GM23338 (cell line): ENCODE measurements at regions not wholly inside any gene's neighbourhood (a gene's known extent, or its start where the extent isn't known, plus 50 kb on each side); places are given as distances from the start of the nearest gene placed in this dataset.

Source experiments
- ATAC-seq: fragments of 200-7000 bp; cut with Tn5 transposase; 3 replicates; pipeline ENCODE4 v1.9.1; 2020
- DNase-seq: peaks from one replicate; pipeline ENCODE4 v3.0.0-alpha.2; 2015; ENCODE audit warnings: low spot score
- H2AFZ ChIP-seq: fragments of 200-600 bp; sonication (generic); 2 replicates; pipeline ENCODE4 v1.8.0; 2016; ENCODE audit warnings: antibody characterized with exemption, mild to moderate bottlenecking, moderate library complexity
- H3F3A ChIP-seq: fragments of 200-600 bp; sonication (generic); replicated peaks from 2 replicates; pipeline ENCODE4 v1.8.0; 2017; ENCODE audit warnings: antibody characterized with exemption, mixed run types, low read depth
- H3K27ac ChIP-seq: fragments of 200-600 bp; sonication (generic); 2 replicates; pipeline ENCODE4 v1.6.1; 2016; ENCODE audit warnings: low read depth
- H3K27me3 ChIP-seq: fragments of 200-600 bp; sonication (generic); 2 replicates; pipeline ENCODE4 v1.8.0; 2016; ENCODE audit warnings: mild to moderate bottlenecking, mixed run types, moderate library complexity; ENCODE audit not compliant: insufficient read depth
- H3K36me3 ChIP-seq: fragments of 200-600 bp; sonication (generic); 2 replicates; pipeline ENCODE4 v1.8.0; 2016; ENCODE audit warnings: mild to moderate bottlenecking; ENCODE audit not compliant: insufficient read depth
- H3K4me1 ChIP-seq: fragments of 200-600 bp; sonication (generic); 2 replicates; pipeline ENCODE4 v1.8.0; 2016; ENCODE audit warnings: mild to moderate bottlenecking, moderate library complexity; ENCODE audit not compliant: insufficient read depth
- H3K4me2 ChIP-seq: fragments of 200-600 bp; sonication (generic); 2 replicates; pipeline ENCODE4 v1.7.1; 2017; ENCODE audit warnings: mixed run types
- H3K4me3 ChIP-seq: fragments of 200-600 bp; sonication (generic); 2 replicates; pipeline ENCODE4 v1.6.1; 2016; ENCODE audit warnings: mixed run types
- H3K79me2 ChIP-seq: fragments of 200-600 bp; sonication (generic); replicated peaks from 2 replicates; pipeline ENCODE4 v1.8.0; 2017; ENCODE audit warnings: mild to moderate bottlenecking; ENCODE audit not compliant: insufficient read depth
- H3K9me2 ChIP-seq: fragments of 200-600 bp; sonication (generic); 2 replicates; pipeline ENCODE4 v1.8.0; 2017; ENCODE audit not compliant: insufficient read depth
- H4K20me1 ChIP-seq: fragments of 200-600 bp; sonication (generic); replicated peaks from 2 replicates; pipeline ENCODE4 v1.8.0; 2017; ENCODE audit warnings: mild to moderate bottlenecking; ENCODE audit not compliant: insufficient read depth
- H3K27ac Mint-ChIP-seq: 2 replicates; pipeline ENCODE4 v1.8.0; 2020; ENCODE audit warnings: inconsistent platforms, mild to moderate bottlenecking, moderate library complexity, mixed read lengths
- H3K27me3 Mint-ChIP-seq: 3 replicates; pipeline ENCODE4 v1.8.0; 2022; ENCODE audit warnings: low read depth, mild to moderate bottlenecking, moderate library complexity, mixed read lengths, inconsistent platforms; ENCODE audit not compliant: insufficient read depth, poor library complexity
- H3K36me3 Mint-ChIP-seq: 3 replicates; pipeline ENCODE4 v1.8.0; 2021; ENCODE audit warnings: low read depth, mild to moderate bottlenecking, inconsistent platforms, moderate library complexity, mixed read lengths
- H3K4me1 Mint-ChIP-seq: 3 replicates; pipeline ENCODE4 v1.8.0; 2020; ENCODE audit warnings: mild to moderate bottlenecking, inconsistent platforms, mixed read lengths
- H3K4me3 Mint-ChIP-seq: 3 replicates; pipeline ENCODE4 v1.8.0; 2021; ENCODE audit warnings: moderate library complexity, mild to moderate bottlenecking, inconsistent platforms, mixed read lengths
- H3K9me3 Mint-ChIP-seq: 3 replicates; pipeline ENCODE4 v1.8.0; 2020; ENCODE audit warnings: moderate library complexity, mild to moderate bottlenecking, inconsistent platforms, mixed read lengths
- CTCF ChIP-seq, 2 experiments: fragments of 200-600 bp in 1 of 2; sonication (generic) in 1 of 2; conservative IDR thresholded peaks; 2 replicates each; pipeline versions ENCODE4 v1.5.1 to v1.6.1; 2016 to 2017; ENCODE audit warnings: antibody characterized with exemption in 2 of 2, low read depth in 2 of 2, mild to moderate bottlenecking in 2 of 2, moderate library complexity in 1 of 2
- ETS1 ChIP-seq: IDR thresholded peaks from 2 replicates; pipeline ENCODE4 v1.6.1; 2016; ENCODE audit warnings: antibody characterized with exemption
- EZH2 ChIP-seq: fragments of 200-600 bp; sonication (generic); IDR thresholded peaks from one replicate; pipeline ENCODE4 v1.8.0; 2017; ENCODE audit warnings: antibody characterized with exemption, mild to moderate bottlenecking, low read depth; ENCODE audit not compliant: unreplicated experiment
- EZH2phosphoT487 ChIP-seq: fragments of 200-600 bp; sonication (generic); IDR thresholded peaks from one replicate; pipeline ENCODE4 v1.8.1; 2018; ENCODE audit warnings: antibody characterized with exemption; ENCODE audit not compliant: unreplicated experiment
- JUNB ChIP-seq: IDR thresholded peaks from one replicate; pipeline ENCODE4 v1.6.1; 2016; ENCODE audit warnings: antibody characterized with exemption; ENCODE audit not compliant: unreplicated experiment
- NANOG ChIP-seq: IDR thresholded peaks from 2 replicates; pipeline ENCODE4 v1.6.1; 2016; ENCODE audit warnings: antibody characterized with exemption, borderline replicate concordance
- POLR2AphosphoS5 ChIP-seq: IDR thresholded peaks from 2 replicates; pipeline ENCODE4 v1.6.1; 2016; ENCODE audit warnings: antibody characterized with exemption, low read depth
- REST ChIP-seq: IDR thresholded peaks from one replicate; pipeline ENCODE4 v1.6.1; 2018; ENCODE audit warnings: antibody characterized with exemption; ENCODE audit not compliant: unreplicated experiment
- STAT1 ChIP-seq: IDR thresholded peaks from one replicate; pipeline ENCODE4 v1.6.1; 2016; ENCODE audit warnings: antibody characterized with exemption; ENCODE audit not compliant: unreplicated experiment
- ZNF114 ChIP-seq: fragments of 250-450 bp; sonication (Bioruptor Pico); IDR thresholded peaks from 2 replicates; pipeline ENCODE4 v1.5.0; 2020; ENCODE audit warnings: mild to moderate bottlenecking, moderate library complexity
- ZNF331 ChIP-seq: fragments of 250-450 bp; sonication (Bioruptor Pico); IDR thresholded peaks from 2 replicates; pipeline ENCODE4 v1.5.0; 2020; ENCODE audit warnings: low read depth, mild to moderate bottlenecking, moderate library complexity

GRCh38 chr14:25828562-25828961 lies 769.3 kb downstream of the NOVA1 start (continued):
- TF ChIP-seq REST, result no peak
- TF ChIP-seq POLR2AphosphoS5, result no peak
- no peak for TF ChIP-seq ETS1
- no peak for TF ChIP-seq EZH2

GRCh38 chr14:25826105-25826504 lies 771.7 kb downstream of the NOVA1 start:
- Histone ChIP-seq H3K4me1 (no peaks in the 10 kb centered on the region), H3K36me3 (no peaks in the 10 kb centered on the region), H3K4me3 (no peak overlapping the region), H4K20me1 (no peaks in the 10 kb centered on the region), H3K27ac (no peak overlapping the region), H2AFZ (no peak overlapping the region), H3K27me3 (no peaks in the 10 kb centered on the region), H3K4me2 (no peak overlapping the region), H3K79me2 (no peaks in the 10 kb centered on the region), H3K9me2 (no peaks in the 10 kb centered on the region; the same call in 1 of the 2 replicates), H3F3A (no peaks in the 10 kb centered on the region)
- Mint-ChIP-seq H3K27ac (no peak overlapping the region), H3K27me3 (no peaks in the 10 kb centered on the region), H3K4me1 (peaks cover 6% of the 10 kb centered on the region; the same call in 1 of the 3 replicates), H3K36me3 (no peaks in the 10 kb centered on the region), H3K9me3 (no peaks in the 10 kb centered on the region), H3K4me3 (no peak overlapping the region)
- DNase-seq (no peak), ATAC-seq (no peak)
- TF ChIP-seq EZH2, result no peak
- no peak for TF ChIP-seq EZH2phosphoT487

GRCh38 chr14:25820368-25820767 lies 770.4 kb upstream of the STXBP6 start:
- no peak overlapping the region for H3K4me2 ChIP-seq
- no peaks in the 10 kb centered on the region for H4K20me1 ChIP-seq
- no peaks in the 10 kb centered on the region for H3K27me3 ChIP-seq
- ATAC-seq (no peak), DNase-seq (no peak)
- H3K36me3 ChIP-seq, result no peaks in the 10 kb centered on the region
- H3F3A ChIP-seq, result no peaks in the 10 kb centered on the region
- Mint-ChIP-seq H3K36me3 (no peaks in the 10 kb centered on the region), H3K27ac (no peak overlapping the region), H3K4me1 (peaks cover 11% of the 10 kb centered on the region), H3K4me3 (no peak overlapping the region), H3K27me3 (no peaks in the 10 kb centered on the region), H3K9me3 (no peaks in the 10 kb centered on the region)
- H2AFZ ChIP-seq, result no peak overlapping the region
- no peaks in the 10 kb centered on the region for H3K79me2 ChIP-seq
- no peaks in the 10 kb centered on the region; the same call in 1 of the 2 replicates for H3K9me2 ChIP-seq
- H3K4me3 ChIP-seq, result no peak overlapping the region
- H3K4me1 ChIP-seq, result peaks cover 18% of the 10 kb centered on the region
- H3K27ac ChIP-seq, result no peak overlapping the region
- TF ChIP-seq CTCF (conservative IDR thresholded peaks at IDR 0.05; ENCODE audit: low read depth in 2 of 2), result no peak
- no peak for TF ChIP-seq NANOG
- TF ChIP-seq JUNB, result no peak
- TF ChIP-seq ETS1, result no peak
- TF ChIP-seq EZH2, result no peak
- TF ChIP-seq ZNF114, result no peak
- TF ChIP-seq POLR2AphosphoS5, result no peak
- no peak for TF ChIP-seq ZNF331 (CRISPR knock-in tag)
- no peak for TF ChIP-seq REST
- TF ChIP-seq EZH2phosphoT487, result no peak
- no peak for TF ChIP-seq STAT1
